Thymus (tissue), 11 donors: ENCODE measurements at regions not wholly inside any gene's neighbourhood (a gene's known extent, or its start where the extent isn't known, plus 50 kb on each side); places are given as distances from the start of the nearest gene placed in this dataset.

Source experiments
- DNase-seq, 9 donors: peaks; one replicate each; pipeline ENCODE4 v3.0.0-alpha.2; 2013; ENCODE audit warnings: low spot score in 9 of 9, low read depth in 6 of 9, missing footprints in 1 of 9
- H3K27ac ChIP-seq, 2 donors: one replicate each; pipeline ENCODE4 v1.5.1; 2013; ENCODE audit warnings: control low read depth in 1 of 2, low read depth in 1 of 2, low read length in 1 of 2, mild to moderate bottlenecking in 1 of 2, moderate library complexity in 1 of 2
- H3K27me3 ChIP-seq, 2 donors: one replicate each; pipeline ENCODE4 v1.5.1; 2013; ENCODE audit warnings: low read length in 1 of 2; ENCODE audit not compliant: control insufficient read depth in 2 of 2, insufficient read depth in 1 of 2
- H3K36me3 ChIP-seq, 2 donors: one replicate each; pipeline ENCODE4 v1.5.1; 2013; ENCODE audit warnings: low read length in 1 of 2, mild to moderate bottlenecking in 1 of 2, moderate library complexity in 1 of 2; ENCODE audit not compliant: control insufficient read depth in 2 of 2, insufficient read depth in 2 of 2
- H3K4me1 ChIP-seq, 2 donors: one replicate each; pipeline ENCODE4 v1.5.1; 2013; ENCODE audit warnings: low read length in 2 of 2; ENCODE audit not compliant: control insufficient read depth in 2 of 2, insufficient read depth in 2 of 2
- H3K4me3 ChIP-seq, 2 donors: one replicate each; pipeline ENCODE4 v1.5.1; 2013; ENCODE audit warnings: low read length in 2 of 2, control low read depth in 1 of 2, mild to moderate bottlenecking in 1 of 2
- H3K9me3 ChIP-seq, 2 donors: one replicate each; pipeline ENCODE4 v1.5.1; 2013; ENCODE audit warnings: low read length in 1 of 2, mild to moderate bottlenecking in 1 of 2; ENCODE audit not compliant: control insufficient read depth in 2 of 2, insufficient read depth in 1 of 2
- WGBS: extraction: QIAGEN DNeasy Blood & Tissue Kit; methylation state at CpG from one replicate; pipeline ENCODE4 v1.1.7; 2013; 5-methylcytosine and 5-hydroxymethylcytosine counted together
- donor health status: healthy.

- Histone ChIP-seq H3K27ac (no peak overlapping the region), H3K27me3 (no peaks in the 10 kb centered on the region), H3K9me3 (no peaks in the 10 kb centered on the region), H3K4me3 (no peak overlapping the region), H3K36me3 (no peaks in the 10 kb centered on the region), H3K4me1 (no peaks in the 10 kb centered on the region)
- 90% methylated on average over 7 of the region's 7 CpGs for WGBS
- DNase-seq = no peak
These were observed 496.8 kb downstream of the GPAM start for GRCh38 chr10:111686796-111687195.

DNA sequence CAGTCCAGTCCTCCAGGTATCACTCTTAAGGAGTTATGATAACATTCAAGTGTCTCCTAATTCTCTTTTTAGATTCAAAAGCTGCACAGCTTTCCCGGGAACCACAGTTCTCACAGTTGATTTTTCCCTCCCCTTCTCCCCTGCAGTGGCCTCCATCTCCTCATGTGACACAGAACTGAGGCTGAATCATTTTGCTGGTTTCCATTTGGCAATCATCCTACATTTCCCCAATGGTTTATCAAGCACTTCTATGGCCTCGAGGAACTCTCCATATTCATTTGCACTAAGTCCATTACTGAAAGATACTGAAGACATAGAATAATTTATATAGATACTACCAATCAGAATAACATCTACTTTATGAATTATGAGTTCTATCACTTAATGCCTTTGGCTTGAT, 484.9 kb downstream of the GPAM start:
- DNase-seq = no peak
- 86% methylated on average over 2 of the region's 2 CpGs for WGBS
- H3K9me3 ChIP-seq = no peaks in the 10 kb centered on the region
- H3K4me1 ChIP-seq = no peaks in the 10 kb centered on the region
- no peaks in the 10 kb centered on the region for H3K36me3 ChIP-seq
- no peak overlapping the region for H3K4me3 ChIP-seq
- H3K27ac ChIP-seq = no peak overlapping the region
- H3K27me3 ChIP-seq = no peaks in the 10 kb centered on the region

DNA sequence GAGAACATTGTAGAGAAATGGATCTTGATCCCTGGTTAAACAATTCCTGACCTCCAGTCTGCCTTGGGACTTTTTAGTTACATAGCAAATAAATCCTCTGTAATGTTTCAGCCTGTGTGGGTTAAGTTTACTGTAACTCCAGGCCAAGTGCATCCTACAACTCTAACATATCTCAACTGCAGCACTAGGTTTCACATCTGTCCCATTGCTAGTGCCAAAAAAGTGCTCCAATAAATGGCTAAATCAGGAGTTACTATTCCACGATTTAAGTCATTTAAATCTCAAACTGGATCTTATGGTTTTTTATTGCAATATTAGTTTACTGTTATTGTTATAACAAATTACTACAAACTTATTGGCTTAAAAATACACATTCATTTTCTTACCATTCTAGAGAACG, 479.6 kb downstream of the GPAM start:
- no peak for DNase-seq
- Histone ChIP-seq H3K4me3 (no peak overlapping the region), H3K27me3 (no peaks in the 10 kb centered on the region), H3K36me3 (no peaks in the 10 kb centered on the region), H3K27ac (no peak overlapping the region), H3K4me1 (no peaks in the 10 kb centered on the region), H3K9me3 (no peaks in the 10 kb centered on the region)
- WGBS = 95% methylated on average over 2 of the region's 2 CpGs

DNA sequence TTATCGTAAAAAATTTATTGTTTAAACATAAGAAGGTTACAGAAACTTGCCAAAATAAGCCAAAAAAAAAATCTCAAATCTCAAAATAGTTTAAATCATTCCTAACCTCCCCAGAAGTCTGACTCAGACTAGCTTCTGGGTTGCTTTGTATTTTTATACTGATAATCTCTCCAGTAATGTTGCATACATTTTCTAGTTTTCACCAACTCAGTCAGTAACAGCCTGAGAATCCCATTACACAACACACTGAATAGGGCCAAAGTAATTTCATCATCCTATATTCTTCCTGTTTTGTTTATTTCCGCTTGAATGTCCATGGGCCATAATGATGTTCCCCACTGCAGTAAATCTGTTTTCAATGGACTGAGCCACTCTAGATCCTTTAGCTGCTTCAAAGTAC, 478.5 kb downstream of the GPAM start:
- Histone ChIP-seq H3K9me3 (no peaks in the 10 kb centered on the region), H3K4me3 (no peak overlapping the region), H3K27me3 (no peaks in the 10 kb centered on the region), H3K27ac (no peak overlapping the region), H3K36me3 (no peaks in the 10 kb centered on the region), H3K4me1 (no peaks in the 10 kb centered on the region)
- 93% methylated on average over 2 of the region's 2 CpGs for WGBS
- DNase-seq = no peak

- H3K27me3 ChIP-seq = no peaks in the 10 kb centered on the region
- DNase-seq = no peak
- WGBS = 97% methylated on average over 4 of the region's 4 CpGs
- no peak overlapping the region for H3K27ac ChIP-seq
- H3K36me3 ChIP-seq = no peaks in the 10 kb centered on the region
- no peak overlapping the region for H3K4me3 ChIP-seq
- no peaks in the 10 kb centered on the region for H3K9me3 ChIP-seq
- no peaks in the 10 kb centered on the region for H3K4me1 ChIP-seq
These were observed 477.2 kb downstream of the GPAM start for GRCh38 chr10:111706331-111706730.

DNA sequence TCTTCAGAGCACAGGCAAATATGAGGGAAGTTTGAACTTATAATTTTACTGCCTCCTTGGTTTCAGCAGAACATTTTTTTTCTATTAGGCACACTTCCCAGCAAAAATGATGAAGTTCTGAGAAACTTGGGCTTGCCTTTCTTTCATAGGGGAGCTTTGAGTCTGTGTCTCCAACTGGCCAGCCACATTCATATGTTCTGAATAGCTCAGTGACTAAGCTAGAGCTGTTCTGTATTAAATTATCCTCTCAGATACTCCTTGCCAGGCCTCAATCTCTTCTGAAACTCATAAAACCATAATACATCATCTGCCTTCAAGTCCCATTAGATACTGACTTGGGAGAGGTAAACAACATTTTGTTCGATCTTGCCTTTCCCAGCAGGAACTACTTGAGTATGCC, 476.5 kb downstream of the GPAM start:
- H3K36me3 ChIP-seq = no peaks in the 10 kb centered on the region
- H3K4me1 ChIP-seq = no peaks in the 10 kb centered on the region
- no peaks in the 10 kb centered on the region for H3K27me3 ChIP-seq
- WGBS = 85% methylated on average over 1 of the region's 1 CpG
- H3K4me3 ChIP-seq = no peak overlapping the region
- no peak overlapping the region for H3K27ac ChIP-seq
- no peak for DNase-seq
- no peaks in the 10 kb centered on the region for H3K9me3 ChIP-seq

DNA sequence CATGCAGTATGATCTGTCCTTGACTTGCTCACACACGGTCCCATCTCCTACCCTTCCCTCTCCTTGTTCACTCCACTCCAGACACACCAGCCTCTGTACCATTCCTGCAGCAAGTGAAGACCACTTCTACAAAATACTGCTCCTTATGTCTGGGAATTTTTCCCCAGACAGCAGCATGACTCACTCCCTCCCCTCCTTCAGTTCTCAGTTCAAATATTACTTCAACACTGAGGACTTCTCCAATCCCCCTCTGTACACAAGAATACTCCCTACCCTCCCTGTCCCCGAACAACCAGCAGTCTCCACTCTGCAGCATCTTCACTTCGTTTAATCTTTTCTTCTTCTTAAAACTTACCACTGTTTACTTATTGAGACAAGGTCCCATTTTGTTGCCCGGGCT, 474.0 kb downstream of the GPAM start:
- Histone ChIP-seq H3K4me1 (no peaks in the 10 kb centered on the region), H3K27me3 (no peaks in the 10 kb centered on the region), H3K4me3 (no peak overlapping the region), H3K36me3 (no peaks in the 10 kb centered on the region), H3K27ac (no peak overlapping the region), H3K9me3 (peaks cover 1 to 20% of the 10 kb centered on the region in 2 donors)
- WGBS = 91% methylated on average over 4 of the region's 4 CpGs
- no peak for DNase-seq

GRCh38 chr10:111716032-111716431, 467.5 kb downstream of the GPAM start:
- no peak overlapping the region for H3K27ac ChIP-seq
- peaks cover 1 to 23% of the 10 kb centered on the region in 2 donors for H3K9me3 ChIP-seq
- H3K4me1 ChIP-seq = no peaks in the 10 kb centered on the region
- H3K4me3 ChIP-seq = no peak overlapping the region
- H3K27me3 ChIP-seq = no peaks in the 10 kb centered on the region
- DNase-seq = no peak
- H3K36me3 ChIP-seq = no peaks in the 10 kb centered on the region

DNA sequence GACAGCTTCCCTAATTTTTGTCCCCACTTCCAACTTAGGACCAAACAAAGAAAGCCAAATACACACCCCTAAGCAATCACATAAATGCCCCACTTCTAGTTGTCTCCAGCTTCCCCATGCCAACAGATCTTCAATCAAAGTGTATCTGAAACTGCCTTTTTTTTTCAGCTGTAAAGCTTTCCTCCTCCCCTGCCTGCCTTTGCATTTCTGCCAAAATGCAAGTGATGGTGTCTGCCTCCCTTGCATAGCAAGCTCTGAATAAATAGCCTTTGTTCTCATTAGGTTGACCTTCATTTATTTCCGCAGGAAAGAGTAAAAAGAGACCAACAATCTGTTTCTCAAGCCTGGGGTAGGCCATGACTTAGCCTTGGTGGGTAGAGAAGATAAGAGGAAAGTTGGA, 459.4 kb downstream of the GPAM start:
- Histone ChIP-seq H3K27ac (no peak overlapping the region), H3K9me3 (no peaks in the 10 kb centered on the region), H3K36me3 (no peaks in the 10 kb centered on the region), H3K27me3 (no peaks in the 10 kb centered on the region), H3K4me1 (no peaks in the 10 kb centered on the region), H3K4me3 (no peak overlapping the region)
- 89% methylated on average over 1 of the region's 1 CpG for WGBS
- no peak for DNase-seq

- no peaks in the 10 kb centered on the region for H3K36me3 ChIP-seq
- H3K27me3 ChIP-seq = no peaks in the 10 kb centered on the region
- no peak overlapping the region for H3K27ac ChIP-seq
- H3K9me3 ChIP-seq = no peaks in the 10 kb centered on the region
- no peaks in the 10 kb centered on the region for H3K4me1 ChIP-seq
- DNase-seq = no peak
- H3K4me3 ChIP-seq = no peak overlapping the region
These were observed 458.5 kb downstream of the GPAM start for GRCh38 chr10:111725050-111725449.
